NB4 (cell line): ENCODE measurements at regions not wholly inside any gene's neighbourhood (a gene's known extent, or its start where the extent isn't known, plus 50 kb on each side); places are given as distances from the start of the nearest gene placed in this dataset.

Experiments used
- POLR2A ChIP-seq: IDR thresholded peaks from 2 replicates; pipeline ENCODE4 v1.6.1; 2011; ENCODE audit warnings: mild to moderate bottlenecking; ENCODE audit not compliant: insufficient read length; ENCODE audit errors: extremely low read depth
- TF ChIP-seq, protein P1 (sequence below): IDR thresholded peaks from one replicate; pipeline ENCODE4 v1.5.1; 2012; ENCODE audit warnings: low read depth, low read length
- TF ChIP-seq, protein P2 (sequence below): IDR thresholded peaks from 2 replicates; pipeline ENCODE4 v1.6.1; 2011; ENCODE audit warnings: low read depth, low read length

DNA sequence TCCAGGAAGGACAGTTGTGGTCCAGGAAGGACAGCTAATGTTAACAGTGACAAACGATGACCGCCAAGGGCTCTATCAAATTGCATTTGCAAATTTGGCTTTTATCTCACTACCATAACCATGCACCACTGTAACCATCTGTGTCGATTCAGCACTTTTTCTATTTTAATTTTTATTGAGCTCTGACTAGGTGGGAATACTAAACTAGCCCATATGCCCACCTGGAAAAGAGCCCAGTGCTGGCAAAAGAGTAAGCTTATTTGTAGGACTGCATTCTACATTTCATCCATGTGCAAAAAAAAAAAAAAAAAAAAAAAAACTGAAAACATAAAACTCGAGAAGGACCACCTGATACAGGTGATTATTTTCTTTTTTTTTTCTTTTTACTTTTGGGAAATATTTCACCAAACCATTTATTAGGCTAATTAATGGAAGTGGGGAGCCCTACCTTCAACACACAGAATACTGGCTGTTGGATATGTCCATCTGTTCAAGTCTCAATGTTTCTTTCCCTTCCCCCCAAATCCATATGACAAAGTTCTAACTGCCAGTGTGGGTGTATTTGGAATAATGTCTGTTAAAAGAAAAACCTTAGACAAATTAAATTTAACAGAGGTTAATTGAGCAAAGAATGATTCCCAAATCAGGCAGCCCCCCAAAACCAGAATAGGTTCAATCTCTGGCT, 99.5 kb upstream of the MXRA5 start:
- TF ChIP-seq, protein P1, sequence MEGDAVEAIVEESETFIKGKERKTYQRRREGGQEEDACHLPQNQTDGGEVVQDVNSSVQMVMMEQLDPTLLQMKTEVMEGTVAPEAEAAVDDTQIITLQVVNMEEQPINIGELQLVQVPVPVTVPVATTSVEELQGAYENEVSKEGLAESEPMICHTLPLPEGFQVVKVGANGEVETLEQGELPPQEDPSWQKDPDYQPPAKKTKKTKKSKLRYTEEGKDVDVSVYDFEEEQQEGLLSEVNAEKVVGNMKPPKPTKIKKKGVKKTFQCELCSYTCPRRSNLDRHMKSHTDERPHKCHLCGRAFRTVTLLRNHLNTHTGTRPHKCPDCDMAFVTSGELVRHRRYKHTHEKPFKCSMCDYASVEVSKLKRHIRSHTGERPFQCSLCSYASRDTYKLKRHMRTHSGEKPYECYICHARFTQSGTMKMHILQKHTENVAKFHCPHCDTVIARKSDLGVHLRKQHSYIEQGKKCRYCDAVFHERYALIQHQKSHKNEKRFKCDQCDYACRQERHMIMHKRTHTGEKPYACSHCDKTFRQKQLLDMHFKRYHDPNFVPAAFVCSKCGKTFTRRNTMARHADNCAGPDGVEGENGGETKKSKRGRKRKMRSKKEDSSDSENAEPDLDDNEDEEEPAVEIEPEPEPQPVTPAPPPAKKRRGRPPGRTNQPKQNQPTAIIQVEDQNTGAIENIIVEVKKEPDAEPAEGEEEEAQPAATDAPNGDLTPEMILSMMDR: no peak
- no peak for TF ChIP-seq POLR2A
- TF ChIP-seq, protein P2, sequence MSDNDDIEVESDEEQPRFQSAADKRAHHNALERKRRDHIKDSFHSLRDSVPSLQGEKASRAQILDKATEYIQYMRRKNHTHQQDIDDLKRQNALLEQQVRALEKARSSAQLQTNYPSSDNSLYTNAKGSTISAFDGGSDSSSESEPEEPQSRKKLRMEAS: no peak
